ENCODE measurements at regions not wholly inside any gene's neighbourhood (a gene's known extent, or its start where the extent isn't known, plus 50 kb on each side); places are given as distances from the start of the nearest gene placed in this dataset.

GRCh38 chr6:98529364-98529763 lies 305.0 kb upstream of the POU3F2 start:
- FAIRE-seq (no peak), DNase-seq (ENCODE audit: insufficient read length, low spot score) (no peak)
- no peak for TF ChIP-seq CTCF (IDR thresholded peaks at IDR 0.05; ENCODE audit: insufficient read depth, missing control alignments)

GRCh38 chr6:98530732-98531131 lies 303.6 kb upstream of the POU3F2 start:
- TF ChIP-seq CTCF (IDR thresholded peaks at IDR 0.05; ENCODE audit: insufficient read depth, missing control alignments): no peak
- DNase-seq (ENCODE audit: insufficient read length, low spot score): no peak
- FAIRE-seq: no peak

GRCh38 chr6:98532004-98532403 lies 302.4 kb upstream of the POU3F2 start:
- DNase-seq (ENCODE audit: insufficient read length, low spot score) (no peak), FAIRE-seq (no peak)
- TF ChIP-seq CTCF (IDR thresholded peaks at IDR 0.05; ENCODE audit: insufficient read depth, missing control alignments): no peak

GRCh38 chr6:98539741-98540140 lies 294.6 kb upstream of the POU3F2 start:
- TF ChIP-seq CTCF (IDR thresholded peaks at IDR 0.05; ENCODE audit: insufficient read depth, missing control alignments): no peak
- DNase-seq (ENCODE audit: insufficient read length, low spot score) (no peak), FAIRE-seq (no peak)

- no peak for DNase-seq (ENCODE audit: insufficient read length, low spot score)
- no peak for FAIRE-seq
- no peak for TF ChIP-seq CTCF (IDR thresholded peaks at IDR 0.05; ENCODE audit: insufficient read depth, missing control alignments)
Observed at GRCh38 chr6:98546376-98546775, 288.0 kb upstream of the POU3F2 start.

GRCh38 chr6:98547151-98547550 lies 287.2 kb upstream of the POU3F2 start:
- FAIRE-seq (no peak), DNase-seq (ENCODE audit: insufficient read length, low spot score) (no peak)
- no peak for TF ChIP-seq CTCF (IDR thresholded peaks at IDR 0.05; ENCODE audit: insufficient read depth, missing control alignments)

GRCh38 chr6:98547634-98548033 lies 286.7 kb upstream of the POU3F2 start:
- DNase-seq (ENCODE audit: insufficient read length, low spot score): no peak
- FAIRE-seq: no peak
- no peak for TF ChIP-seq CTCF (IDR thresholded peaks at IDR 0.05; ENCODE audit: insufficient read depth, missing control alignments)
